HG03571 (cell line): ENCODE measurements at regions not wholly inside any gene's neighbourhood (a gene's known extent, or its start where the extent isn't known, plus 50 kb on each side); places are given as distances from the start of the nearest gene placed in this dataset.

Experiments
- ATAC-seq: cut with Tn5 transposase; IDR thresholded peaks from one replicate; pipeline ENCODE4 v1.9.1; 2021; ENCODE audit not compliant: unreplicated experiment

GRCh38 chr14:54207075-54207474 lies 189.7 kb upstream of the CDKN3 start:
- no peak for ATAC-seq

GRCh38 chr14:54207476-54208462 lies 189.0 kb upstream of the CDKN3 start:
- ATAC-seq = no peak

DNA sequence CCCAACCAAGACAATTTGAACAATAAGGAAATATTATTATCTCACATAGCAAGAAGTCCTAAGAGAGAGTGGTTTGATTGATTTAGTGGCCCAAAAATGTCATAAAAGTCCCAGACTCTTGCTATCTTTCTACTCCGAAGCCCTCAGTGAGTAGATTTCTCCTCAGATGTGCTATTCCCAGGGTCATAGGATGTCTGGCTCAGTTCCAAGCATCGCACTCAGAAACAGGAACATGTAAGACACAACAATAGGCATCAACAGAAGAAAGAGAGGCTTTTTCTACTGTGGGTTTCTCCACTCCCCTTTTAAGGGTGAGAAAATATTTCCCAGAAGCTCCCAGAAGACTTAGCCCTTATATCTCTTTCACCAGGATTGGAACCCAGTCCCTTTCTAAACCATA lies 188.1 kb upstream of the CDKN3 start:
- ATAC-seq = no peak

DNA sequence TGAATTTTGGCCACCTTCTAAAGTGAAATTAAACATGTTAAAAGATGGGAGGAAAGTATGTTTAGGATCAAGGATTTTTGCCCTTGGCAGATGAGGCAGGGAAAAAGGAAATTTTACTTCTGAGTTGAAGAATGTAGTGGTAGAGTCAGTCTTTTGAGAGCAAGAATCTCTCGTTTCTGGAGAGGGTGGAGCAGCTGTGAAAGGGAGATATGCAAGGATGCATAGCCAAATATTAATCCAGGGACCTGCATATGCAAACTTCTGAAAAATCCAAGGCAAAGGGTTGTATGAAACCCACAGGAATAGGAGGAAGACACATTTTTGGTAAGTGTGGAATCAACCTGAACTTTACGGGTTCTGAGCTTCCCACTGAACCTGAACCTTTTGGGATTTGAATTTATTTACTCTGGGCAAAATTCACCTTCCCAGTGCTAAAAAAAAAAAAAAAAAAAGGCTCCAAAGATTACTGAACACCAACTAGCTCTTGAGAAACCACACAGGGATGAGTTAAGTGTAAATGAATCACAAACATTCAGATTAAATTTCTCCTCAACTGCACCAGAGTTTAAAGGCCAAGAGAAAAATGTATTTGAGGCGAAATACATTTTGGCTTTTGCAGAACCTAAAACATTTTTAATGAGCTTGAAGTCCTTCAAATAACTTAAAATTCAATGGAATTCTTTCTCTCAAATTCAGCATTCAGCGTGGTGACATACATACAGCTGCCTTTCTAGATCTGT lies 187.1 kb upstream of the CDKN3 start:
- ATAC-seq = no peak

GRCh38 chr14:54211551-54212308 lies 185.1 kb upstream of the CDKN3 start:
- no peak for ATAC-seq

- ATAC-seq = no peak
These were observed 183.3 kb upstream of the CDKN3 start for GRCh38 chr14:54213536-54213935.

DNA sequence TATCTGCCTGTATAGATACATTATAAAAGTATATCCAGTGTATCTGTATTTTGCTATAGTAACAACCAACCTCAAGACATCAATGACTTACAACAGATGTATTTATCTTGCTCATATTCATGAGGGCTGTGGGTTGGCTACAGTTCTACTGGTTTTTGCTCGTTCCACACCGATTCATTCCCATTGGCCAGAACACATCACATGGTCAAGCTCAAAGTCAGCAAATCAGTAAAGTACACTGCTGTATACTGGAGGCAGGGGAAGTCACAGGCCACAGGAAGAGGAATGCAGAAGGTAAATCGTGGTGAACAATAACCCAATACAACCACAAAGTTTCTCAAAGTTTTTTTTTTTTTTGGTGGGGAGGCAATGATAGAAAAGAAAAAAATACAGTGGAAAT lies 180.0 kb upstream of the CDKN3 start:
- ATAC-seq = no peak

GRCh38 chr14:54219261-54220070 lies 177.3 kb upstream of the CDKN3 start:
- no peak for ATAC-seq

DNA sequence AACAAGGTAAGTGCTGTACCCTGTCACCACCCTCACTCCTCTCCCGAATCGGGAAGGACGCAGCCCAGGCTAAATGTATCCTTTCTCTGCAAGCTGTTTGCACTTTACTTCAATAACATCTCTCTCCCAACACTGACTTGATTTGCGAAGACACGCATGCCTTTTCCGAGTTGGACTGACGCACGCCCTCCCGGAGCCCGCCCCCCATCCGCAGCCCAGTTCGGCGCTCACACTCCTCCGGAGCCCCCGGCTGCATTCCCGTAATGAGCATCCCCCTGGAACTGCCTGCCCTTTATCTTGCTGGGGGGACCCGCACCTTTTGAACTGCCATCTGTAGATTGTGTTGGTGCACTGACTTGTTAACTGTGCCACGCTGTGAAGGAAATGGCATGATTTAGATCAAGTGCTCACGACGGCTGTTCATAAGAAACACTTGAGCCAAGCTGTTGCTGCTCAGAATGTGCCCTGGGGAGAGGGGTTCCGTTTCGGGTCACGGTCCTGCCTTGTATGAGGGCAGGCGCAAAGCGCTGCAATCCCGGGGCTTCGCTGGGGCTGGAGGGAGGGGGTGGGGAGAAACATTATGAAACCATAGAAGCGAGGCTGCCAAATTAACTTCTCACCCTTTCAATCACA lies 176.6 kb upstream of the CDKN3 start:
- no peak for ATAC-seq

DNA sequence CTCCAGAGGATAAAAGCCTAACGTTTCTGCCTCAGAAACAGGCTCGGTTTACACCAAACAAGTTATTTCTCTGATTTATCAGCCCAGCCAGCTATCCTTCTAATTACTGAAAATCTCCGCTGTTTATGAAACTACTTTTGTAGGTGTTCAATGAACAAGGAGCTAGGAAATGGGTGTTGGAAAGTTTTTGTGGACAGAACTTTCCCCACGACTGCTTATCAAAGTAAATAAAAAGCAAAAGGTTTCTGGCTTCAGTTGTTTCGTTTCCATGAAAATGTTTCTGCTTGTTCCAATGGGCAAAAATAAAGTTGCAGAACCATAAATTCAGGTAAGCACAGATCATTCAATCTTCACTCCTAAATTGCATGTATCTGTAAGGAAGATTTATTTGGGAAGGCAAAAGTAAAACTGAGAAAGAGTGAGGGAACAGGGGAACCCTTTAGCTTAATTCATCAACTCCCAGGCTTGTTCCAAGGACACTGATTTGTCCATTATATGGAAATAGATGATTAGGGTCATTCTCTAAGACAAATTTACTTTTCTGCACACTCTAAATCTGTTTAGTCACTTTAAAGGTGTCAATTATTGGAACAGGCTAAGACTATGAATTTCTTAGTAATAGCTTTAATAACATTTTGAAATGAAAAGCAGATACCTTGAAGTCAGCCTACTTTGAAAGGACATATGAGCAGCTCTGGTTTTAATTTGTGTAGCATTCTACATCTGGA lies 175.9 kb upstream of the CDKN3 start:
- ATAC-seq = no peak

- ATAC-seq = no peak
These were observed 175.4 kb upstream of the CDKN3 start for GRCh38 chr14:54221432-54221803.

DNA sequence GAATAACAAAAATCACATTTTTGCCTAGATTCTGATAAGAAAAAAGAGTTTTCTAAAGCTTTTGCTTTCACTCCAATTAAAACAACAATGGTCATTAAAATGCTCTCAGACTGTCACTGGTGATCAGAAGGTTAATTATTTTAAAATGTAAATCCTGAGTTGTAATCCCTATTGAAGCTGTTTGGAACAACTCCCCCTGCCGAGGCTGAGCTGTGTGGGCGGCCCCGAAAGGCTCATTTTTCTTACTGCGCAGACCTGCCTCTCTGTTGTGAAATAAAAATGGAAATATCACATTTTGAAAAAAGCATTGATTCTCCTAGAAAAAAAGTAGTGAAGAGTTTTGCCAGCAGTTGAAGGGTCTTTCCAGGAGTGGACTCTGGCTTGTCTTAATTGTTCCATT lies 174.8 kb upstream of the CDKN3 start:
- ATAC-seq = no peak

DNA sequence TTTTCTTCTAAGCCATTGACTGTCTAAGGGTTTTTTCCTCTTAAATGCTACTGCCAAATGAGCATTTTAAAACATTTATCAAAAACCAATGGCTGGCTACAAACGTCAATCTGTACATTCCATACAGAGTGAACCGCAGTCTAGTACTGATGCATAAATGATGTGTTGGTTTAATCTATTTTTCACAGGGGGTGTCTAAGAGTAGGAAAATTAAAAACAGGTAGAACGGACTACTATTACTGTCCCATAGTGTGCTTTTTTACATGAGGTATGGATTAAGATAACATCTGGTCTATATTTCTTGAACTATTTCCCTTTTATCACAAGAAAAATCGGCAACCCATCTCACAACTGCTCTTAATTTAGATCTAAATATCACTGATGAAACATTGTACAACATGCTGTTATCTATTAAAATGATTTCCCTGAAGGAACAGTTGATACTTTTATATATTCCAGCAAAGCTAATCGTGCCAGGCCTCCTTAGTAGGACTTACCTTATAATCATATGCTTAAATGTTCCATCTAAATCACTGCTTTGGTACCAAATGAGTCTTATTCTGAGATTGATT lies 172.9 kb upstream of the CDKN3 start:
- no peak for ATAC-seq

DNA sequence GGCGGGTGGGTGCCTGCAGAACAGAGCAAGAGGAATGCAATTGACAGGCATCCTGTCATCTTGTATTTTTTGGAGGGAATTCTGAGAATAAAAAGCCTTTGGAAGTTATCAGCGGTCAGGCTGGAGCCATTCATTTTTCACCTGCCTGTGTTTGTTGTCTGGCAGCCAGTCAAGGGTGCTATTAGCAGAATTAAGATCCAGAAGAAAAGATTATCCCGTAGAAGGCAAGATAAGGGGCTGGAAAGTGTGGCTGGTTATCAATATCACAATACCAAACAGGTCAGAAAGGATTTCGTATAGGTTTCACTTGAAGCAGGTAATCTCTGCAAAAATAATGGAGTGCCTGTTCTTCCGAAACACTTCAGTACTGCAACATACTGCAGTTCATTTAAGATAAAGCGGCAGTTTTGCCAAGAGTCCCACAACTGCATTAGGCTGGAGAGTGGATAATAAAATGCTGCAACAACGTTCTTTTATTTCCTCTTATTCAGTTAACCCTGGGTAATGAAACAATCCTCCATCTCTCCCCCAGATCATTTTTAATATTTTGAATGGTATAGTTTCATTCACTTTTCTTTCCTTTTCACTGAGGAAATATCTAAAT lies 171.2 kb upstream of the CDKN3 start:
- ATAC-seq = no peak

DNA sequence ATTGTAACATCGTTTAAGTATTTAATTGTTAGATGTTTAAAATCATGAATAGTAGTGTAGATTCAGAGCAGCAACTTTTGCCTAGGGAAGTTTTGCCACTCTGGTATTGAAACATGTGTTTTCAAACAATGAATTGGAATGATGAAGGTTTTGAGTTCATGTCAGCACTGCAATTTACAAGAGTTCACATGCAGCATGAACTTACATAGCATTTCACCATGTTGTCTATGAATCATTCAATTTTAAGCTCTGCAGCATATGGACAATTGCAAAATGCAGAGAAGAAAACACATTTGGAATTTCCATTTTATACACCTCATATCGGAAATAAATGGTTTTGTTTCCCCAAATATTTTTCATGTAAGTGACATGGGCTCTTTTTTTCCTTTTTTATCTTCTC lies 170.7 kb upstream of the CDKN3 start:
- no peak for ATAC-seq

- ATAC-seq = no peak
These were observed 170.2 kb upstream of the CDKN3 start for GRCh38 chr14:54226558-54226957.

DNA sequence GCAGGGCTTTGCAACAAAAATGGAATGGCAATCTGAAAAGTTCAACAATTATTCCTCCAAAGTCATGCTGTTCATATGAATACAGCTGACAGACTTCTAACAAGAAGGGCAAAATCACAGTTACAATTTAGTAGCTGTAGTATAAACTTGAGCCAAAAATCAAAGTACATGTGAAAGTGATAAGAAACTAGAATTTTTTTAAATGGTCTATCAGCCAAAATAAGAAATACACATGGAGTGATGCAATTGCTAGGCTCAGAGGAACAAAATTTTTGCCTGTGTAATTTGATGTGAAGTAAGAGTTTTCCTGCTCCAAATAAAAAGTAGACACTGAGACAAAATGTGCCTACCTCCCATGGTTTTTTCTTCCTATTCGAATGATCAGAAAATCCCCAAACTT lies 167.7 kb upstream of the CDKN3 start:
- ATAC-seq = no peak

DNA sequence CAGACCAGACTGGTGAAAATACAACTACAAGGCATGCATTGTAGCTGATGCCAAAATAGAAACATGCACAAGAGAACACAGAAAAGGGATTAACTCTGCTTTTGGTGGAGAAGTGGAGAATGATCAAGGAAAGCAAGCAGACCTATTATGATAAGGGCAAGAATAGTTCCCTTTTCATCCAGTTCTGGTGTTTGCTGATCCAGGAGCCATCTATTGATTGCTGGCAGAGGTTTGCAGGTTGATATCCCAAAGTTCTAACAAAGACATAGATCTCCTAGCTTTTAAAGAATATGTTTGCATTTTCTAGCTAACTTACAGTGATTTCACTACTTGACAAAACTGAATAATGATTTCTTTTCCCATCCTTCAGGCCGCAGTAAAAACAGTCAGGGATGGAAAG lies 166.2 kb upstream of the CDKN3 start:
- no peak for ATAC-seq

- ATAC-seq = no peak
These were observed 164.1 kb upstream of the CDKN3 start for GRCh38 chr14:54232735-54233134.
